ENCODE measurements at regions not wholly inside any gene's neighbourhood (a gene's known extent, or its start where the extent isn't known, plus 50 kb on each side); places are given as distances from the start of the nearest gene placed in this dataset.

GRCh38 chr6:80445751-80446150 is 339.3 kb downstream of the BCKDHB start:
- TF ChIP-seq CTCF (IDR thresholded peaks at IDR 0.05), result no peak
- no peak for TF ChIP-seq POLR2AphosphoS5 (IDR thresholded peaks at IDR 0.05; ENCODE audit: low read depth, low read length)
- no peak for TF ChIP-seq REST (IDR thresholded peaks at IDR 0.05; ENCODE audit: insufficient read depth in 1 of 2, low read depth in 2 of 2, low read length in 1 of 2)
- no peak for TF ChIP-seq SIN3A (IDR thresholded peaks at IDR 0.05; ENCODE audit: borderline replicate concordance, insufficient read depth, low read depth, low read length)
